ENCODE measurements at regions not wholly inside any gene's neighbourhood (a gene's known extent, or its start where the extent isn't known, plus 50 kb on each side); places are given as distances from the start of the nearest gene placed in this dataset.

GRCh38 chr13:105273665-105274222 lies 1261.7 kb downstream of the EFNB2 start:
- TF ChIP-seq CTCF (IDR thresholded peaks at IDR 0.05) = no peak
- TF ChIP-seq POLR2A (IDR thresholded peaks at IDR 0.05) = no peak
